Activated T-helper 9 cell treated with anti-CD3 and anti-CD28 coated beads, Interleukin-2, amount 50 U/mL, for 16 hours (primary cell): ENCODE measurements at regions not wholly inside any gene's neighbourhood (a gene's known extent, or its start where the extent isn't known, plus 50 kb on each side); places are given as distances from the start of the nearest gene placed in this dataset.

Source experiments
- DNase-seq: peaks from one replicate; pipeline ENCODE4 v3.0.0-alpha.2; 2020; ENCODE audit warnings: low read depth

- DNase-seq: no peak
Observed at GRCh38 chr7:424301-424935, 95.2 kb downstream of the PDGFA start.

GRCh38 chr7:424961-425793 is 94.5 kb downstream of the PDGFA start:
- DNase-seq: no peak

DNA sequence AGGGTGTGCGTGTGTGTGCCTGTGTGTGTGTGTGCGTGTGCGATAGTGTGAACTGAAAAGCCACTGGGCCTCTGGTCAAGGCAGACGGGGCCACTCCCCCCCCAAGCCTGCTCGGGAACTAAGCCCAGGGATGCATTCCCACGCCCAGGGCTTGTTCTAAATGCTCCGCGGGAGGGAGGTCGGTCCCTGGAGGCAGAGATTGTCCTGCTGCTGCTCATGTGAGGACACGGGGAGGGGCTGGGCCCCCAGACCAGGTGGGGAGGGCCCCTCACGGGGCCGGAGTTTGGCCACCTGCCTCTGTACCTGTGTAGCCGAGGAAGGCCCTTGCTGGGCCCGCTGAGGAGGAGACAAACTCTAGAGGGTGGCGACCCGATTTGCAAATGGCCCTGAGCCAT is 93.9 kb downstream of the PDGFA start:
- no peak for DNase-seq

DNA sequence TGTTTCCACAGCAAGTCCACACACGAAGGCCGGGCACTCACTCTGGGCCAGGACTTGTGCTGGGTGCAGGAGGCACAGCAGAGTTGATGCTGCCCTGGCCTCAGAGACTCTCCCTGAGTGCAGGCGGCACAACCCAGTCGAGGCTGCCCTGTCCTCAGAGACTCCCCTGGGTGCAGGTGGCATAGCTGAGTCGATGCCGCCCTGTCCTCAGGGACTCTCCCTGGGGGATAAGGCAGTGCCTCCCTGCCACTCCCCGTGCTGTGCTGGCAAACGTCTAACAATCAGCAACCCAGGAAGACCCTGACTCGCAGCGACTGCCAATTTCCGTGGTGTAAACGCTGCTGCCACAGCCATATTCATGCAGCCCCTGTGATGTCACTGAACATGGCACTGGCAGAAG is 93.1 kb downstream of the PDGFA start:
- DNase-seq: no peak

DNA sequence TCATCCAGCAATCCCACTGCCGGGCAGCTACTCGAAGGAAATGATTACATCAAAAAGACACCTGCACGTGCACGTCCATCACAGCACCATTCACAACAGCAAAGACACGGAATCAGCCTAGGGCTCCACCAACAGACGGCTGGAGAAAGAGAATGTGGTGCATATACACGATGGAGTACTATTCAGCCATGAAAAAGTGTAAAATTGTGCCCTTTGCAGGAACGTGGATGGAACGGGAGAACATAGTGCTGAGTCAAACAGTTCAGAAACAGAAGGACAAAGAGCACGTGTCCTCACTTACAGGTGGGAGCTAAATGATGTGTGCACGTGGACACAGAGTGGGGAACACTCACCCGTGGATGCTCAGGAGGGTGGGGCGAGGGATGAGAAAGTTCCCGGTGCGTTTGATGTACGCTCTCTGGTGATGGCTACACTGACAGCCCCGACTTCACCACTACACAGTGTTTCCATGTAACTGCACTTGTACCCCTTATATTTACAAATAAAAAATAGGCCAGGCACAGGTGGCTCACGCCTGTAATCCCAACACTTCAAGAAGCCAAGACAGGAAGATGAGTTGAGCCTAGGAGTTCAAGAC is 92.0 kb downstream of the PDGFA start:
- DNase-seq: no peak

GRCh38 chr7:428387-428786 is 91.3 kb downstream of the PDGFA start:
- no peak for DNase-seq

GRCh38 chr7:428927-429827 is 90.5 kb downstream of the PDGFA start:
- DNase-seq: no peak

DNA sequence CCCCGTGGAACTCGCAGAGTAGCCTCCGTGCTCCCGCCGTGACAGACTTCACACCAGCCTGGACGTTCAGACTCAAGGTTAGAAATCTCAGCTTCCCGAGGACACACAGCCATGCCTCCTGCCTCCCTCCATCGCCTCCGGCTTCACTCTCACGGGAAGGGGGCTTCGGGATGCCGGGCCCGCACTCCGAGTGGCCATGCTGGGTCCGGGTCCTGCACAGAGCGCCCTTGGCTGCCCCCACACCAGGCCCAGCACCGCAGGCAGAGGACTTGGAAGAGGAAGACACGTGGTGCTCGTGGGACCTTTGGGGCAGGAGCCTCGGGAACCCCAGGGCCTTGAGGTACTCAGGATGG is 89.8 kb downstream of the PDGFA start:
- no peak for DNase-seq

DNA sequence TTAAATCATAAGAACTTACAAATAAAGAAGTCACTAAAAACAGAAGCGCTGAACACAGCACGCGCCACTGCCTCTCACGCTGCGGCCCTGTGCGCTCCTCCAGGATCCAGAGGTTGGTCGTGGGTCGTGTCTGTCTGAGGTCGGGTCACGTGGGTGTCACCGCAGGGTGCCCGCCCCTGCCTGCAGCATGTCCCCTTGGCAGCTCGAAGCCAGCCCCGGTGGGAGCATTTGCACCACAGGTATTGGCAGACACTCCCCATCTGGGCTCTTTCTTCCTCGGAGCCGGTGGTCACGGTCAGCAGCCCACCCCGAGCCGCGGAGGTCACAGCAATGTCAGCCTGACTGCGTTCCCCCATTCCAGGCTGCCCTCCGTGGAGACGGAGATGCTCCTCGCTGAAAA is 88.6 kb downstream of the PDGFA start:
- no peak for DNase-seq

DNA sequence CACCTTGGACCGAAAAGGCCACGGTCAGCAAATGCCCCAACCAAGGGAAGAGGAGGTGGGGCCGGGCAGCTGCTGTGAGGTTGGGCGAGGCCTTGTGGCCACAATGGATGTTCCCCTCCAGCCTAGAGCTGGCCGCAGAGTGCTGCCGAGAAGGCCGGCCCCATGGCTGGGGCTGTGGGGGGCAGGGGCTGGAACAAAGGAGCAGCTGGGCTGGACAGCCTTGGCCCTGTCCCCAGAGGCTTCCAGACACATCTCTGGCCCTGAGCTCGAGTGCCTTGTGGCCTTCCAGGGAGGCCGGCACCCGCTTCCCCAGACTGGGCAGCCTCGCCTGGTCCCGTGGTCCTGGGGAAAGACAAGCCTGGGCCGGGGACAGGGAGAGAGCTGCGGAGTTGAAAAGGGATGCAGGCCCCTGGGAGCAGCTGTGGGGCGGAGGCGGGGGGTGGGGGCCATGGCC is 88.0 kb downstream of the PDGFA start:
- DNase-seq: no peak

- no peak for DNase-seq
Observed at GRCh38 chr7:432256-432655, 87.4 kb downstream of the PDGFA start.

GRCh38 chr7:432933-433332 is 86.7 kb downstream of the PDGFA start:
- DNase-seq: no peak

DNA sequence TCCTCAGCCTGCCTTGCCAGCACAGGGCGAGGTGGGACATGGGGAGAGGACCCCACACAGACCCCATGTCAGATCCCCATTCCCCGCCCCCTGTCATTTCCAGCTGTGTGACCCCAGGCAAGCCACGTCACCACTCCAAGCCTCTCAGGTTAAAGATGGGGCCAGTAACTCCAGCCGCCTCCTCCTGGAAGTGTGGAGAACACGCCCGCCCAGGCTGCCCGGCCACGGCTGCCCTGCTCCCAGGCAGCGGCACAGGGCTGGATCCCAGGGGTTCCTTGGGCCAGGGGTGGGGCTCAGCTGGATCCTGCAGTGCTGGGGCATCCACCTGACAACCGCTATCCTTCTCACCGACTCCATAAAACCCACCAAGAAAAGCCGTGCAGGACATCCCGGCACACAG is 86.1 kb downstream of the PDGFA start:
- DNase-seq: no peak

DNA sequence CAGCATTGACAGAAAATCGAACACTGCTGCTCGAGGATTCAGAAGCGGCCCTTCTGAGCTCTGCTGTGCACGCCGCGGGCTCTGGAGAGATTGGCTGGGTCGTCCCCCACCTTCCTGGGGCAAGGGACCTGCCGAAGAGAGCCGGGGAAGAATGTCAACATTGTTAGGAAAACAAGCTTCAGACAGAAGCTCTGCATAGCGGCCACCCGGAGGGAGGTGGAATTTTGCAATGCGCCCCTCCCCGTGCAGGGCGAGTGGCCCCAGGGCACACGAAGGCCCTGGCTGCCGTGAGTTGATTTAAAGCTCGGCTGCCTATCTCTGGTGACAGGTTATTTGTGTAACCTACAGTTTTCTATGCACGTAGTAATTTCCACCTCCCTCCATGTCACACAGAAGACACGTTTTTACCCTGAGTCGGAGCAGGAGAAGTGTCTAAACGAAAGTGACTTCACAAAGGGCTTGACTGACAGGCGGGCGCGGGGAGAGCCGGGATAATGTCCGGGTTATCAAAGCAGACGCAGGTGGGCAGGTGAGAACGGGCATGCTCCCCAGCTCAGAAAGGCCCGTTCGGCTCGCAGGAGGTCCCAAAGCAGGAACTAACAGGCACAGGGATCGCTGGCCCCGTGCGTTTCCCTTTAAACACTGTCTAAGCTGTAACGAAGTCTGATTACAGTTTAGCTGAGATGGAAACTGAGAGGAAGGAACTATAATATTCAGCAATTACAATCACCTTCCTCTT is 84.6 kb downstream of the PDGFA start:
- DNase-seq: no peak

- no peak for DNase-seq
Observed at GRCh38 chr7:435630-436366, 83.8 kb downstream of the PDGFA start.

GRCh38 chr7:436367-437128 is 83.1 kb downstream of the PDGFA start:
- DNase-seq: no peak

- no peak for DNase-seq
Observed at GRCh38 chr7:437329-438251, 82.1 kb downstream of the PDGFA start.

DNA sequence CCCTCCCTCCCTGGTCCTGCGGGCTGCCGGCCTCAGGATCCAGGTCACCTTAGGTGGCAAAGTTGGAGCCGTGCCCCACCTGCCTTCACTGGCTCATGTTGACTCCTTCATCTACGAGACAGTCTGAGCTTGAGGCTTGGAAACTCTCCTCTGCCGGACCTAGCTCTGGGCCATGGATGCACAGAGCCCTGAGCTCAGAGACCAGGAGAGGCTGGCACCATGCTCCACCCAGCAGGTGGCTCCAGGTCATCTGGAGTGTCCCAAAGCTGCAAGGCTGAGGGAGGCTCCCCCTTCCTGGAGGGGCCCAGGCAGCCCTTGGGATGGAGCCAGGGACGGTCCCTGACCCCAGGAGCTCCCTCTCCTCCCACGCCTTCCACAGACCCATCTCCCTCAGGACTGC is 81.3 kb downstream of the PDGFA start:
- DNase-seq: no peak

- DNase-seq: no peak
Observed at GRCh38 chr7:438916-439315, 80.7 kb downstream of the PDGFA start.
